Suppressor macrophage (primary cell): ENCODE measurements at regions not wholly inside any gene's neighbourhood (a gene's known extent, or its start where the extent isn't known, plus 50 kb on each side); places are given as distances from the start of the nearest gene placed in this dataset.
"Not testable (repeated sequence)": the region's sequence is repeated elsewhere in the genome, so short reads cannot be mapped to it uniquely, and the experiment has no call there.

Experiments used
- DNase-seq, 4 experiments: peaks; one replicate each; pipeline ENCODE4 v3.0.0-alpha.2; 2020 to 2022

DNA sequence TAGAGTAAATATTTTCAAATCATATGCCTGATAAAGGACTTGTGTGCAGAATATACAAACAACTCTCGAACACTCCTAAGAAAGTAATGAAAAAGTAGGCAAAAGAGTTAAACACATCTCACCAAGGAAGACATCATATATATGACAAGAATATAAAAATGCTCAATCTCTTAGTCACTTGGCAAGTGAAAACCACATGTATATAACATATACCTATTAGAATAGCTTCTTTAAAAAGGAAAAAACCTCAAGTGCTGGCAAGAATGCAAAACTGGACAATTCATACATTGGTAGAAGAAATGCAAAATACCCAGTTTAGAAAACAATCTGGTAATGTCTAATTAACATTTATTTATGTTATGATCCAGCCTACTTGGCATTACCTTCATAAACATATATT is 146.6 kb upstream of the DGKB start:
- no peak for DNase-seq

DNA sequence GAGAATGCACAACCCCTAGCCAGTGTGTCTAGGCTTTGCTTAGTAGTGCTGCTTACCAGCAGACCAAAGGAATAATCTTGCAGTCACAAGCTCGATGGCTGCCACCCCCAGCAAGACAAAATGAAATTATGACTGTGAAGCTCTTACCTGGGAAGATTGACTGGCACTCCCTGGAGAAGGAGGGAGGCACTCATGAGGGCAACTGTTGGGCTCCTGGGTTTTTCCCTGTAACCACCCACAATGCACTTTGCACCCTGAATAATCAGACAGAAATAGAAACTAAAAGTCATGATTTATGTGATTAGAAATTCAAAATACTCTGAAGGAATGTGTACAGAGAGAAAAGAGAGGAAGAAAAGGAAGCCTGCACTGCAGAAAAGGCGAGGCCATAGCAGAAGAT is 144.3 kb upstream of the DGKB start:
- no peak for DNase-seq

DNA sequence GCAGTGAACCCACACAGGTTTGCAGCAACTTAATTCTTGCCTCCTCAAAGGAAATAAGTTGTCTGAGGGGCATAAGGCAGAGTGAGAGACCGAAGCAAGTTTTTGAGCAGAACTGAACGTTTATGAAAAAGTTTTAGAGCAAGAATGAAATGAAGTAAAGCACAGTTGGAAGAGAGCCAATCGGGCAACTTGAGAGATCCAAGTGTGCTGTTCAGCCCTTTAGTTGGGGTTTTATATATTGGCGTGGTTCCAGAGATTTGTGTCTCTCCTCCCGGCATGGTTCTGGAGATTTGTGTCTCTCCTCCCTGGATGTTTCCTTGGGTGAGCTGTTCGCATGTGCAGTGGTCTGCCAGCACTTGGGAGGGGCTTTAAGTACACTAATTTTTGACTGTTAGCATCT is 141.4 kb upstream of the DGKB start:
- no peak for DNase-seq

DNA sequence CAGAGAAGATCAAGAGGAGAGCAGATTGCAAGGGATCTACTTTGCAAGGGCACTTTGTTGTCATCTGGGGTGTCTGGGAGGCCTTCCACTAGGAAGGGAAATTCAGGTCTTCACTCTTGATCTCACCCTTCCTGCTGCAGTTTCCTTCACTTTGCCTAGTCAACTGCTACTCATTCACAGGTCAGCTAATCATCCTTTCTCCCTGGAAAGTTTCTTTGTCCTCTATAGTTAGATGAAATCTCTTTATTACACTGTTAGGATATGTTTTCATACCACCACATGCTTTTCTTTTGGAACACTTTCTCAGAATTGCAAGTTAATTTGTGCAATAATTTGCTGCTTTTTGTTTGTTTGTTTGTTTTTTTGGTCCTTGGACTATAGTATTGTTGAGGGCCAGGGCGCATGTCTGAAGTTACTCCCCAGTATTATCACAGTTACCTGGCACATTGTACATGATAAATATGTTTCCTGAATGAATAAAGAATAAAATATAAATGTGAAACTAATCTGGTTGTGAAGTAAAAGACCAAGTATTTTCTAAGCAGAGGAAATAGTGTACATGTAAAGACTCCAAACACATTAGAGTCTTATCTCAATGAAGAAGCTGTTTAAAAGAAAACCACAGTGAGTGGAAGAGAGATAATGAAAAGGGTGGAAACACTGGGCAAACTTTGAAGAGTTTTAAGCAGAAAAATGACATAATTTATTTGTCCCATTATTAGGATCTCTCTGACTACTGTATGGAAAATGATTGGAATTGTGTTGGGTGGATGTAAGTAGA is 139.9 kb upstream of the DGKB start:
- no peak for DNase-seq

DNA sequence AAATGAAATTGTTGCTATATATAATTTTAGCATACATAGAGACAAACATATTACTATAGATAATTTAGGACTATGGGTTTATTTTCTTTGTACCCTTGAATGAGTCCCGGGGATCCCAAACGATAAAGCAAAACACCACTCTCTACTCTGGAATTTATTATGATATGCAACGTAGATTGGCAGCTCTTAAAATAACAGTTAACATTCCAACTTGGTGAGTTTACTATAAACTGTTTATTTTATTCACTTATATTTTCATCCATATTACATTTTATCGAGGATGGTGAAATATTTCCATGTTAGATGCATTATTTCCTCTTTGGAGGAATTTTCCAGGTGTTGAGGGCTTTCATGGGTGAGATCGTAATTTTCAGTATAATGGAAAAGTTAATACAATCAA is 138.7 kb upstream of the DGKB start:
- DNase-seq, result no peak

DNA sequence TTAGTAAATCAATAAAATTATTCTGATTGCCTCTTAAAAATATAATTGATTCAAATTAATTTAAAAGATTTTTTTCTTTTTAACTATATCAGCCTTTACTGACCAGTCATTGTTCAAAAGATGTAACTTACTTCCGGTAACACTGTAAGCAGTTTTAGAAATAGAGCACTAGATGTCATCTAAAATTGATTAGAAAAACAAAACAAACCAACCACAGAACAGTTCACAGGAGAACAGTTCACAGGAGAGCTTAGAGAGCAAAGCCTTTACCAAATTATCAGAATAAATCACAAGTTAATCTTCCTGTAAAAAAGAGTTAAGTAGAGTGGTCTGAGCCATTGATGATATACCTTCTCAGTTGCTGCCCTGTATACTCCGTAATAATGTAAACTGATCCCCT is 133.3 kb upstream of the DGKB start:
- no peak for DNase-seq

DNA sequence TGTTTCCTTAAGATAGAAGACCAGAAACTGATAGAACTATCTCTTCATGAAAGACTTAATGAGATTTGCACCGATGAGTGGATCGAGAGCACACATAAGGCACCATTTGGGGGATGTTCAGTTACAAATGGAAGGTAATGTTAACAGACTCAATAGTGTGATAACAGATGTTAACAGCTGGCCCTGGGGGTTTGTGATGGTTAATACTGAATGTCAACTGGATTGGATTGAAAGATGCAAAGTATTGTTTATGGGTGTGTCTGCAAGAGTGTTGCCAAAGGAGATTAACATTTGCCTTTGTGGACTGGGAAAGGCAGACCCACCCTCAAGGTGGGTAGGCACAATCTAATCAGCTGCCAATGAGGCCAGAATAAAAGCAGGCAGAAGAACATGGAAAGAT is 130.5 kb upstream of the DGKB start:
- no peak for DNase-seq

DNA sequence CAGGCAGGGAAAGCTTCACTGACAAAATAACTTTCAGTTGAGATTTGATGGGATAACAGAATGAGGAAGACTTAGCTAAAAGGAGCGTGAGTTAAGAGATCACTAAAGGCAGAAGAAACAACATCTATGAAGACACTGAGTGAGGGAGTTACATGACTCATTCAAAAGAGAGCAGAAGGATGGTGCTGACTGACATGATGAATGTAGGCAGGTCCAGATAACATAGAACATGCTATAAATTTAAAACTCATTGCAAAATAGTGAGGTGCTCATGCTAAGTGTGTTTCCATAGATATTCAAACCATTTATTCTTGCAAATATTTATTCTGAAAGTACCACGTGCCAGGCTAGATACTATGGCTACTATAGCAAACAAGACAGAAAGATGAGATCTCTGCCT is 116.4 kb upstream of the DGKB start:
- no peak for DNase-seq

DNA sequence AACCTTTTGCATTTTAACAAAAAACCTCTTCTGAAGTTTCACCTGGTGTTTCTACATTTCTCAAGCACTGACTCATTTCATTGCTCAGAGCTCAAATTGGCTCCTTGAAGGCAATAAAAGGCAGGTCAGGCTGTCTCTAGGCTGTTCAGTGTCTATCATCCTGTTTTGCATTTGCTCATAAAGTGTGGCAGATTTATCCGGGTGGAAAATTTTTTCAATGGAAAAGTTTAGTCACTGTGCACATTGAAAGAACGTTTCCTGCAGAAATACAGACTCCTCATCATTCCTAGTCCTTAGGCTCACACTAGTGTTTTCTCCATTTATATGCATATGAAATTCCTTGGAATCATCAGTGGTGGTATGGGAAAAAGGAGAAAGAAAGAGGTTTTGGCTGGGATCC is 114.2 kb upstream of the DGKB start:
- no peak for DNase-seq

DNA sequence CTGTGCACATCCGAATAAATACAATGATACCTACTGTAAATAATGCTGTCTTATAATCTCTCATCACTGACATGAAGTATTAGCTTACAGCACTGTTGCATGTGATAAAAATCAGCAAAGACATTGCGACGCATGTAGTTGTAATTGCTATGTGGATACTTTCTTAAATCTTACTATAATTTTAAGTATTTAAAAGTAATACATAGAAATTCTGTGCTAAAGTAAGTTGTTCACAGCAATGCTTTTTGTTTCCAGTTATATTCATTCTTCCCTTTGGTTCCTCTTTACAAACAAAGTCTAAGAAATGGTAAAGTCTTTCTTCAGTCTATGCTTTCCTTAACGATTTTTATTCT is 113.7 kb upstream of the DGKB start:
- no peak for DNase-seq

DNA sequence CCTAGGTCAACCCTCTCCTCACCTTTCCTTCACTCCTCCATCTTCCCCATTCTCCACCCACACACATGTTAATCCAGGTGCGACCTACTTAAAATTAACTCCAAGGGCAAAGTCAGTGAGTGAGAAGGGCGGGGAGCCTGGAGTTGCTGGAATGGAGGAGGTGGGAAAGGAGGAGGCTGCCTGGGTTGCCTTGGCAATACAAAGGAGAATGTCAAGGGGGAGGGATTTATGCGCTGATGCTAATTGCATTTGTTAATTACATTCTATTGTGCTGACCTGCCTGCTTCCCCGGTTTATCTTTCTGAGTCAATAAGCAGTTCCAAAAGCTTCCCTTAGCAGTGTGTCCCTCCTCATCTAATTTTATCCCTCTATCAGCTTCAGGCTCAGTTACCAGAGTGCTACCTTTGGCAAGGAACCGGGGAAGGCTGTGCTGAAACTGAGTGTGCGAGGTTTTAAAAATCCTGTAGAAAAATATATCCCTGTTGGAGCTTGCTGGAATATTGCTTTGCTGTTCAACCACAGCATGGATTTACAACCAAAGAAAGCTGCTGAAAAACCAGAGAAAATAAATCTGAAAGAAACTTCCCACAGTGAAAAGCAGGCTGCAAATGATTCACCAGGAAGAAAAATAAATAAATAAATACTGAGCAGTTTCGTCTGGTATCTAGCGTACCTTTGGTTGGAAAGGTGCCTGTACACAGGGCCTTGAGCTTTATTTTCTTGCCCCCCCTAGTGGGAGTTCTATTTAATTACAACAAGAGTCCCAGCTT is 113.2 kb upstream of the DGKB start:
- peak; percentile 29 to 58 (median 44) for DNase-seq

DNA sequence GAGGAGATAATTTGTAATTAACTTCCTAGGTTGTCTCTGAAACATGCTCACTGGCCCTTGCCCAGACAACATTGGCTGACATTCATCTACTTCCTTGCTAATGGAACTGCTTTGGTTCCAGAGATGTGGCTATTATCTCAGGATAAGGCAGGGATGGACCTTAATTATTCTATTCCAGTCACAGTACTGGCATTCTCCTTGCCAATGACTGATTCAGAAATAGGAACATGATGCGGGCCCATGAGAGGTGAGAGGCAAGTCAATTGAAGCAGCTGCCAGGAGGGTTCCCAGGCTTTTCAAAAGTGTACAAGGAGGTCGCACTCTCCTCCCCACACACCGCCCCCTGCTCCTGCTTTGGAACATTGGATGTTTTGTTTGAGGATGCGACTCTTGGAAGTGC is 109.6 kb upstream of the DGKB start:
- DNase-seq, result no peak

DNA sequence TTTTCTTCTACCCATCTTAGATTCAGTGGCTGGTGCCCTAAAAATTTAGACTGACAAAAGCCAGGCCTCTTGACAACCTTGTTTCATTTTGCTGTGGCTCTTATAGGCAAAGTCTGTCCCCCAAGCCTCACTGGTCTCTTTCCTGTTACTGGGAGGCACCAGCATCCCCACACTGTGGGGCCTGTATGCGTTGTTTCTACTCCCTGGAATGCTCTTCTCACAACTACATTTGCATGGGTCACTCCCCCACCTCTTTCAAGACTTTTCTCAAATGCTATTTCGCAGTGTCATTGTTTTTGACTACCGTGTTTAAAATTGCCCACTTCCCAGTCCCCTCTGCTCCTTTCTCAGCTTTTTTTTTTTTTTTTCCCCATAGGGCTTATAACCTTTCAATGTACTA is 108.7 kb upstream of the DGKB start:
- no peak for DNase-seq

DNA sequence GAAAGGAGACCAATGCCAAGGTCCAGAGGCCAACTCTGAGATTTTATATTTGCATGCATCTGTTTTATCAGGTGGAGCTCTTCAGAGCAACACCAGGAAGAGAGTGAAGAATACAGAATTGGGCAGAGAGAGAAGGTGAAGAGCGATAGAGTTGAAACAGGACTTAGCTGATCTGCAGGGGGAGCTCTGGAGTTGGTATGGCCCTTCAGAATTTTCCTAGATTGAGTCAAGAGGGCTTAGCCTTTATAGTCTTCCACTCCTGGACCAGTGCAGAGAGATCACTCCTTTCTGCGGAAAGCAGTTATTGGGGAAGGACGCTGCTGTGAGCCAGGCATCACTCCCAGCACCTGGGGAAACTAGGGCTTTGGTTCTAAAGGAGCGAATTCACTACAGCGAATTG is 105.0 kb upstream of the DGKB start:
- no peak for DNase-seq

DNA sequence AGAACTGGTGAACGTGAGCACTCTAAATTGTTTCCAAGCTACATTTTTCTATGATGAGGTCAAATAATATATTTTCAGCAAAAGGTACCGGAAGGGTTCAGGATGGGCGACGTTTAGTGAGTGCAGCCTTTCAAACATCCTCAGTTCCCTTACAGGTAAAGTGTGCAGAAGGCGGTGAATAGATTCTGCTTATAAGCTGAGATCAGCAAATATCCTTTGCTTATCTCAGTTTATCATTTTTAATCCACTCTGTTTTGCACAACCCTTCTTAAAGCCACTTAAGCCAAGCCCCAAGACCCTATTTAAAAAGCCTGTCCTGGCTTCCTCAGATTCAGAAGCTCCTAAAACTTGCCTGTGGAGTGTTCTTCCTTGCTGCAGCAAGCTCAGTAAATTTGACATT is 103.1 kb upstream of the DGKB start:
- DNase-seq, result no peak

DNA sequence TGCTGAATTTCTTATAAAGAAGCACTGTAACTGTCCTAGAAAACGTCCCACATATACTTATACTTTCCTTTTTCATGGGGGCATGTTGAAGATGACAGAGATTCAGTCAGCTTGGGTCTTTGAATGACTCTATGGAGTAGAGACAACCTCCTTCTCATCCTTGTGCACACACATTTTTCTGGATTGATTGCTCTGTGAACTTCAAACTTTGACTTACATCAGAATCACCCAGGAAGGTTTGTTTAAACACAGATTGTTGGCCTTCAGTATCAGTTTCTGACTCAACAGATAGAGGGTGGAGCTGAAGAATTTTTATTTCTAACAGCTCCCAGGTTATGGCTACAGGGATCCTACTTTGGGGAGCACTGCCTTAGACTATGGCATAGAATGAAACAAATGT is 97.6 kb upstream of the DGKB start:
- DNase-seq, result no peak

DNA sequence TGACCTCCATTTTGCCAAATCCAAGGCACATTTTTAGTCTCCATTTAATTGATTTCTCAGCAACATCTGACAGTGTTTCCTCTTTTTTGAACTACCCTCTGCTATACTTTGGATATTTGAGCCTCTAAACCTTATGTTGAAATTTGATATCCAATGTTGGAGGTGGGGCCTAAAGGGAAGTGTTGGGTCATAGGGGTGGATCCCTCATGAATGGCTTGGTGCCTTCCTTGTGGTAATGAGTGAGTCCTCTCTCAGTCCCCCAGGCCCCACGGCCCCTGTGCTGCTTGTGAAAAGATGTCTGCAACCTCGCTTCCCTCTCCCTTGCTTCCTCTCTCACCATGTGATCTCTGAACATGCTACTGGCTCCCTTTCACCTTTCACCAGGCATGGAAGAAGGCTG is 96.8 kb upstream of the DGKB start:
- no peak for DNase-seq

DNA sequence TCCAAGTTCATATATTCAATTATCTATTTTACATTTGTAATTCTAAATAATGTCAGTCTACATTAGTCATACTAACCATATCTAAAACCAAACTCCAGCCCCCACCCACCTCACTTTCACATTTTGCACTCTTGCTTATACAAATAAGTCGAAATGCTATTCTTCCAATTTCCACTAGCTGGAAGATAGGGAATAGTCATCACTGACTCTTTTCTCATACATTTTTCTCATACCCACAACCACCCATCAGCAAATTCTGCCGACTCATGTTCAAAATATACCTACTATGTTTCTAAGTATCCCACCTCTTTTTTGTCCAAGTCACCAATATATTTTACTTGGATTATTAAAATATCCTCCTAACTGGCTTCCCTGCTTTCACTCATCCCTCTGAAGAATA is 93.2 kb upstream of the DGKB start:
- no peak for DNase-seq

DNA sequence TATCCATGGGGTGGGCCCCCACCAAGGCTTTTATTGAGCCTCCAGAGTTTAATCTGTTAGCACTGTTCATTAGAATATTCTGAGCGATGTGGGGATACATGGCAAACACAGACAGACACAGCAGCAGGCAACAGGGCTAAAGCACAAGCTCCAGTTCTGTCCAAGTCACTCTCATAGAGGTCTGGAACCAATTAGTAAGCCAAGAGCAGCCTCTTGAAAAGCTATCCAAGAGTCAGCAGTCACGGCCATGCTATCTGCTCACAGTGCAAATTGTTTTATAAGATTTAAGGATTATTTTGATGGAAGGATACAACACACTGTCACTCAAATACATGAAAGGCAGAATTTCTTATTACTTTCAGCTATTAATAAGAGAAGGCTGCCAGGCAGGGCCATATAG is 86.4 kb upstream of the DGKB start:
- DNase-seq, result no peak

DNA sequence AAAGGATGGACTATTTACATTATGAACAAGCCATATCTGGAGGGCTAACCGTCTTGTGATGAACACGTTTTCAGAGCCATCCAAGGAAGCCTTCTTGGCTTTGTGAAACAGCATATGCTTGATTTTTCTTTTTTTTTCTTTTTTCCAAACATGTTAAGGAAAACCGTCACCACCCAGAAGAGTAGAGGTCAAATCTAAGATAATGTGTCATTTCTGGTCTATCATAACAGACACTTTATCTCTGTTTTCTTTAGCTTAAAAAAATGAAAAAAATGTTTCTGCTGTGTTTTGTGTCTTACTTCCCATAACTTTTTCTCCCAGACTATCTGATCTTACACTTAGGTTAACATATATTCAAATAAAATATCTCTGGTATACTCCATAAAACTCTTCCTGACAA is 76.1 kb upstream of the DGKB start:
- no peak for DNase-seq

DNA sequence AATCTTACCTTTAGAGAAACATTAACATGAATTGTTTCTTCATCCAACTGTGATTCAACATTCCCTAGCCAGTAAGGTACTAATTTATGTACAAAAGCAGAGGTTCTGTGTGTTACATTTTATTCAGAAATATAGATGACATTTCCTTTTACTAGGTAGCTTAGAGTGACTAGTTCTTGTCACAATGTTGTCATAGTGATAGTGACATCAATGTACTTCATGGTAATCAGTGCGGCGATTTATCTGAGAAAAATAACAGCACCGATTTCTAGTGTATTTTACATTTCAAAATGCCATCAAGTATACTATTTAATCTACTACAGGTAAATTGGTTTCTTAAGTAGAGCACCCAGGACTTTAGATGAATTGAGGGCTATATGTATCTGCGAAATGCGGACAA is 72.1 kb upstream of the DGKB start:
- no peak for DNase-seq

DNA sequence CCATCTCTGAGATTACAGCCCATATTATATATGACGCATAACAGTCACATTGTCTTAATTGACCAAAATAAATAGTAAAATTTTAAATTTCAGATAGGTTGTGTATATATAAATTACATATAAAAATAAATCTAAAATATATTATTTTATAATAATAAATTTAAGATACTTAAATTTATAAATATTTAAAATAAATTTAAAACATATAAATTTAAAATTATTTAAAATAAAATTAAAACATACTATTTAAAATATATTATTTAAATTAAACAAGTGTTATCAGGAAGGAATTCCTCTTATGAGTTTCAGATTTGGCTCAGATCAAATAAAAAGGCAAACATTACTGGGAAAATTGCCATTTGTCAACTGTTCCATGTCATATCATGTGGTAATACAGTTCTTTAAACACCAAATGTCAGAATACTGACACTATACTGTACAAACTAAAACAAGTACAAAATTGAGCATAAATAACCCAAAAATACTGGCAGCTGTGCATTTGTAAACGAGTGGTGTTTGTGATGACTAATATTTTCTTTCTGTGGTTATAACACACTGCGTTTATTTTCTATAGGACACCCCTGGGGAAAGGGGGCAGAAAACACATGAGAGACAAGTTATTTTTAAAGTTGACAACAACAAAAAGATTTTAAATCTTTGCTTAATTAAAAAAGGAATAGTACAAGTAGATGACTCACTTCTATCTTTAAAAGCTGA is 71.3 kb upstream of the DGKB start:
- no peak for DNase-seq

DNA sequence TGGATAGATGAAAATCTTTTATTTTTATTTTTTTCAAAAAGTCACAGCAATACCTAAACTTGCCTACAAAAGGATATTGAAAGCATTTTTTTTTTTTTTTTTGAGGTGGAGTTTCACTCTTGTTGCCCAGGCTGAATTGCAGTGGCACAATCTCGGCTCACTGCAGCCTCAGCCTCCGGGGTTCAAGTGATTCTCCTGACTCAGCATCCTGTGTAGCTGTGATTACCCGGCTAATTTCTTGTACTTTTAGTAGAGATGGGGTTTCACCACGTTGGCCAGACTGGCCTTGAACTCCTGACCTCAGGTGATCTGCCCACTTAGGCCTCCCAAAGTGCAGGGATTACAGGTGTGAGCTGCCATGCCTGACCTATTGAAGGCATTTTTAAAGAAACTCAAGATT is 69.1 kb upstream of the DGKB start:
- not testable (repeated sequence) for DNase-seq

DNA sequence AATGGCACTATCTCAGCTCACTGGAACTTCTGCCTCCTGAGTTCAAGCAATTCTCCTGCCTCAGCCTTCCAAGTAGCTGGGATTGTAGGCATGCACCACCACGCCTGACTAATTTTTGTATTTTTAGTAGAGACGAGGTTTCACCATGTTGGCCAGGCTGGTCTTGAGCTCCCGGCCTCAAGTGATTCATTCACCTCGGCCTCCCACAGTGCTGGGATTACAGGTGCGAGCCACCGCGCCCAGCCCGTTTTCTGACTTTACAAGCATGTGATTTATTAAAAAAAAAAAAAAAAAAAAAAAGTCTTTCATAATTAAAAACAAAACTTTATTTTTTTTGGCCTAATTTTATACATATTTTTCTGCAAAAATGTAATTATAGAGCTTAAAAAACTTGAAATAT is 64.8 kb upstream of the DGKB start:
- not testable (repeated sequence) for DNase-seq
